Naive B cell (primary cell): ENCODE measurements at regions not wholly inside any gene's neighbourhood (a gene's known extent, or its start where the extent isn't known, plus 50 kb on each side); places are given as distances from the start of the nearest gene placed in this dataset.

ENCODE experiments used
- ATAC-seq, 2 donors: fragments of 150-1000 bp; cut with Tn5 transposase; 2 replicates each; pipeline ENCODE4 v1.10.0; 2021; ENCODE audit warnings: low read depth in 2 of 2, mild to moderate bottlenecking in 2 of 2, moderate library complexity in 2 of 2
- DNase-seq: peaks from one replicate; pipeline ENCODE4 v3.0.0; 2022
- H3K27ac Mint-ChIP-seq, 6 donors: one replicate each; pipeline ENCODE4 v1.8.0; 2020 to 2022; ENCODE audit warnings: mild to moderate bottlenecking in 6 of 6, mixed read lengths in 6 of 6, moderate library complexity in 5 of 6, inconsistent platforms in 2 of 6
- H3K27me3 Mint-ChIP-seq, 3 donors: one replicate each; pipeline ENCODE4 v1.8.0; 2021 to 2022; ENCODE audit warnings: mixed read lengths in 3 of 3, mild to moderate bottlenecking in 1 of 3
- H3K36me3 Mint-ChIP-seq, 2 donors: one replicate each; pipeline ENCODE4 v1.8.0; 2020 to 2022; ENCODE audit warnings: mixed read lengths in 2 of 2, inconsistent platforms in 1 of 2, mild to moderate bottlenecking in 1 of 2
- H3K4me1 Mint-ChIP-seq, 3 donors: one replicate each; pipeline ENCODE4 v1.8.0; 2020 to 2022; ENCODE audit warnings: mixed read lengths in 3 of 3, inconsistent platforms in 1 of 3, mild to moderate bottlenecking in 1 of 3, moderate library complexity in 1 of 3
- H3K4me3 Mint-ChIP-seq, 8 donors: one replicate each; pipeline ENCODE4 v1.8.0; 2020 to 2022; ENCODE audit warnings: mild to moderate bottlenecking in 8 of 8, mixed read lengths in 8 of 8, moderate library complexity in 8 of 8, inconsistent platforms in 2 of 8
- H3K9me3 Mint-ChIP-seq, 7 donors: one replicate each; pipeline ENCODE4 v1.8.0; 2020 to 2022; ENCODE audit warnings: mixed read lengths in 7 of 7, mild to moderate bottlenecking in 5 of 7, inconsistent platforms in 2 of 7, moderate library complexity in 1 of 7

DNA sequence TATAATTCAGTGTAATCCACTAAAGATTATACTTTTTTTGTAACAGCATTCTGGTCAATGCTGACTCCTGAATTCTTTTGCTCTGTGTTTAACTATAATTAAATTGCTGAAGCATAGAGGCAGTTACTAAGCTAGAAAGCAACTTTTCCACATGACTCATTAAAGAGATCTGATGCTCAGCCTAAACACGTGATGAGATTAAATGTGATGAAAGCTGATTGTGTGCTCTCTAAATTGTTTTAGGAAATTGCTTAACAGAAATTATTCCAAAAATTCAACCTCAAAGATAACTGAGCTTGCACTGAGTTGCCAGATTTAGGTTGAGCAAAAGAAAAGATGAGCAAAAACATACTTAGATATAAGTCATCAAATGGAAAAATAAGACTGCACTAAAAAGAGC lies 1033.6 kb downstream of the FAM181B start:
- H3K27me3 Mint-ChIP-seq, result no peaks in the 10 kb centered on the region
- H3K36me3 Mint-ChIP-seq, result no peaks in the 10 kb centered on the region
- no peak overlapping the region for H3K4me3 Mint-ChIP-seq
- H3K4me1 Mint-ChIP-seq, result no peaks in the 10 kb centered on the region
- H3K9me3 Mint-ChIP-seq, result peaks cover 14 to 76% (median 19%) of the 10 kb centered on the region in 7 donors
- no peak for ATAC-seq
- DNase-seq, result no peak
- no peak overlapping the region for H3K27ac Mint-ChIP-seq

DNA sequence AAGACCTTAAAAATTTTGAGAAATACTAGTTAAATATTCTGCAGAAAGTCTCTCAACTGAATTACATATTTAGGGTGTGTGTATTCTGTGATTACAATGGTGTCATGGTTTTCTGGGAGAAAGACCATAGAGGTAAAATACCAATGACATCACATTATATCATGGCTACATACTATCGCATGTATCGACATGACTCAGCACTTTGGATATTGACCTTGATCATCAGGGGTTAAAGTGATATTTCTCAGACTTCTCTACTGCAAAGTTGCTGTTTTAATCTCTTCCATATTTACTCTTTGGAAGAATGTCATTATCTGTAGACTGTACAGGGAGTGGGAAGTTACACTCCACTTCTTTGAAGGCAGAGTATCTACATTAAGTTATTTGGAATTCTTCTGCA lies 1046.6 kb downstream of the FAM181B start:
- H3K27me3 Mint-ChIP-seq, result no peaks in the 10 kb centered on the region
- H3K9me3 Mint-ChIP-seq, result no peaks in the 10 kb centered on the region
- no peak overlapping the region for H3K27ac Mint-ChIP-seq
- DNase-seq, result no peak
- no peak for ATAC-seq
- no peak overlapping the region for H3K4me3 Mint-ChIP-seq
- no peaks in the 10 kb centered on the region for H3K36me3 Mint-ChIP-seq
- no peaks in the 10 kb centered on the region for H3K4me1 Mint-ChIP-seq

DNA sequence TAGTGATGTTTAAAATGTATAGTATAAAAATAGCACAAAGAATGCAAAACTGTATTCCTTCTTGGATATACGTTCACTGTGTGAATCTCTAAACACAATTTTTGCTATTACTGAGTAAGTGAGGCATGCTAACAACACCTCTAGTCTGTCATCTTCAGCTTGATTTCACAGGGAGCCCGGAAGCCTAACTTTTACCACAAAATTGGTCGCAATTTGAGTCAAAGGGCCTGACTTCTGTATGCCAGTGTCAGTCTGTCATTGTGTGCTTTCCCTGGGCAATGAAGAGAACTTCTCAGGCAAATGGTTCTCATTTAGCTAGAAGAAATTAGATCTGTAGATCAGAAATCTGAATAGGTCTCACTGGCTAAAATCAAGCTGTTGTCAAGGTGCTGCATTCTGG lies 1059.5 kb downstream of the FAM181B start:
- no peak overlapping the region for H3K4me3 Mint-ChIP-seq
- ATAC-seq (no peak), DNase-seq (no peak)
- H3K27me3 Mint-ChIP-seq, result no peaks in the 10 kb centered on the region
- no peaks in the 10 kb centered on the region for H3K4me1 Mint-ChIP-seq
- no peaks in the 10 kb centered on the region for H3K36me3 Mint-ChIP-seq
- peaks cover 0 to 7% (median 2%) of the 10 kb centered on the region in 7 donors for H3K9me3 Mint-ChIP-seq
- H3K27ac Mint-ChIP-seq, result no peak overlapping the region

DNA sequence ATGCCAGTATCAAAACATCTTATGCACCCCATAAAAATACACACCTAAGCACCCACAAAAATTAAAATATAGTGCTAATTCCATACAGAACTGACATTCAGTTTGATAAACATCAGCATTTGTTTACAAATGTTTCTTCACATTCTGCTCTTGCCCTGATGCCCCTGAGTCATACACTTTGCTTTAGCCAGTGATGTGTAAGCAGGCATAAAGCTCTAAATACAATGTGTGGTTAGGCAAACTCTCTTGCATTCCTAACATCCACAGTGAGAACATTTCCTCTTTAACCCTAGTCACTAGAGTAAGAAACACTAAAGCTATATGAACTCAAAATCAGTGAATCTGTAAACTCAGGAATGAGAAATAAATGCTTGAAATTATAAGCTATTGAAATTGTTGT lies 1060.7 kb downstream of the FAM181B start:
- Mint-ChIP-seq H3K27ac (no peak overlapping the region), H3K9me3 (peaks cover 0 to 6% (median 2%) of the 10 kb centered on the region in 7 donors), H3K4me3 (no peak overlapping the region), H3K4me1 (no peaks in the 10 kb centered on the region), H3K36me3 (no peaks in the 10 kb centered on the region), H3K27me3 (no peaks in the 10 kb centered on the region)
- DNase-seq (no peak), ATAC-seq (no peak)

DNA sequence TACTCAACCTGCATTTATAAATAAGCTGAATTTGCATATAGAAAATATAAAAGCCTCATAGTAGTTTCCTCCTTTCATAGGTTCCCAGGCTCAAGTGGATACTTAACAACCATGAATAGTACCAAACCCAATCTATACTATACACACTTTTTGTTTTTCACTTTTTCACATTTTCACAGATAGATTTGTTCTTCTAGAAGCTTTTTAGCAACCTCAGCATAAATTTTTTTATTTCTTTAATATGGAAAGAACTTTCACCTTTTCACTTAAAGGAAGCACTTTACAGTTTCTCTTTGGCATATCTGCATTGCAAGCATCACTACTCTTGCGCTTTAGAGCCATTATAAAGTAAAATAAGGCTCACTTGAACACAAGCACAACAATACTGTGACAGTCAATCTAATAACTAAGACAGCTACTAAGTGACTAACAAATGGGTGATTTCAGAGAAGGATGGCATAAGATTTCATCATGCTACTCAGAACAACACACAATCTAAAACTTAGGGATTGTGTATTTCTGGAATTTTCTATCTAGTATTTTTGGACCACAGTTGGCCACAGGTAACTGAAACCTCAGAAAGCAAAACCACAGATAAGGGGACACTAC lies 1063.6 kb downstream of the FAM181B start:
- no peak overlapping the region for H3K27ac Mint-ChIP-seq
- no peak overlapping the region for H3K4me3 Mint-ChIP-seq
- no peaks in the 10 kb centered on the region for H3K36me3 Mint-ChIP-seq
- H3K27me3 Mint-ChIP-seq, result no peaks in the 10 kb centered on the region
- ATAC-seq (no peak), DNase-seq (no peak)
- no peaks in the 10 kb centered on the region for H3K4me1 Mint-ChIP-seq
- H3K9me3 Mint-ChIP-seq, result no peaks in the 10 kb centered on the region

DNA sequence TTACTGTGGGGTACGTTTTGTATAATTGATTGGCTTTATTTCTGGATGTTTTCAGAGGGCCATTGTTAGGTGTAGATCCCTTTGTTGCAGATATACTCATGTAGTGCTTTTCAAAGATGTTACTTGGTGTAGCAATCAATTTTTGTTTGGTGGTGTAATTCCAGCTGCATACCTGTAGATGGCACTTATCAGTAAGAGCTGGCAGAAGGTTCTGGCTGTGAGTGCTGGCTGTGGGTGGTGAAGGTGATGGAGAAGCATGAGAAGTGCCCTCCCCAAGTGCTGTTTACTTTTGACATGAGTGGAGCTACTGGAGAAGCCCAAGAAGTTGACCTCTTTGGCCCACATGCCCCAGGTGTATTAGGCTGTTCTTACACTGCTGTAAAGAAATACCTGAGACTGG lies 1074.9 kb downstream of the FAM181B start:
- H3K27me3 Mint-ChIP-seq, result peaks cover 0 to 7% (median 0%) of the 10 kb centered on the region in 3 donors
- H3K27ac Mint-ChIP-seq, result no peak overlapping the region
- peaks cover 0 to 19% (median 7%) of the 10 kb centered on the region in 7 donors for H3K9me3 Mint-ChIP-seq
- ATAC-seq (no peak), DNase-seq (no peak)
- no peaks in the 10 kb centered on the region for H3K36me3 Mint-ChIP-seq
- no peaks in the 10 kb centered on the region for H3K4me1 Mint-ChIP-seq
- H3K4me3 Mint-ChIP-seq, result no peak overlapping the region

DNA sequence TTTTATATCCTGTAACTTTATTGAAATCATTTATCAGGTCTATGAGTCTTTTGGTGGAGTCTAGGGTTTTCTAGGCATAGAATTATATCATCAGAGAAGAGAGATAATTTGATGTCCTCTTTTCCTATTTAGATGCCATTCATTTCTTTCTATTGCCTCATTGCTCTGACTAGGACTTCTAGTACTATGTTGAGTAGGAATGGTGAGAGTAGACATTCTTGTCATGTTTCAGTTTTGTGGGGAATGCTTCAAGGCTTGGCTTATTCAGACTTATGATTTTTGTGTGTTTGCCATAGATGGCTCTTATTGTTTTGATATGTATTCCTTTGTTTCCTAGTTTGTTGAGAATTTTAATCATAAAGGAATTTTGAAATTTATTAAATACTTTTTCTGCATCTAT lies 1078.3 kb downstream of the FAM181B start:
- DNase-seq, result no peak
- Mint-ChIP-seq H3K9me3 (peaks cover 0 to 19% (median 7%) of the 10 kb centered on the region in 7 donors), H3K27me3 (peaks cover 0 to 3% (median 0%) of the 10 kb centered on the region in 3 donors), H3K4me3 (no peak overlapping the region), H3K4me1 (no peaks in the 10 kb centered on the region), H3K27ac (no peak overlapping the region), H3K36me3 (no peaks in the 10 kb centered on the region)
- ATAC-seq, result no peak

DNA sequence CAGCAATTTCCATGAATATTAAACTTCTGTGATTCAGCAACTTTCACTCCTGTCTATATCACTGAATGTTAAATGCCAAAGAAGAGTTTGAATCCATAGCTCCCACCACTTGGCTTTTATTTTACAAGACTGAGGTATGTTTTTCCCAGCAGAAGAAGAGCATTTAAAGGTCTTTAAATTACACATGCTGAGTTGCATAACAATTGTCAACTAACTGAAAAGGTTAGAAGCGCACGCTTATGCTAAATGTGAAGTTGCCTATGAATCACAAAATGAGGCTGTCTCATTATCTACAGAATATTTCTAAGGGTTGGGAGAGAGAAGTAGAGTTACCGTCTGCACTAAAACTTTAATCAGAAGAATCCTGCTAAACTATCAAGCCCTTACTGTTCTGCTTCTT lies 1086.3 kb downstream of the FAM181B start:
- no peaks in the 10 kb centered on the region for H3K9me3 Mint-ChIP-seq
- H3K27ac Mint-ChIP-seq, result no peak overlapping the region
- H3K4me3 Mint-ChIP-seq, result no peak overlapping the region
- ATAC-seq (no peak), DNase-seq (no peak)
- H3K27me3 Mint-ChIP-seq, result peaks cover 3 to 9% (median 4%) of the 10 kb centered on the region in 3 donors
- no peaks in the 10 kb centered on the region for H3K36me3 Mint-ChIP-seq
- H3K4me1 Mint-ChIP-seq, result peaks cover 0 to 3% (median 0%) of the 10 kb centered on the region in 3 donors

DNA sequence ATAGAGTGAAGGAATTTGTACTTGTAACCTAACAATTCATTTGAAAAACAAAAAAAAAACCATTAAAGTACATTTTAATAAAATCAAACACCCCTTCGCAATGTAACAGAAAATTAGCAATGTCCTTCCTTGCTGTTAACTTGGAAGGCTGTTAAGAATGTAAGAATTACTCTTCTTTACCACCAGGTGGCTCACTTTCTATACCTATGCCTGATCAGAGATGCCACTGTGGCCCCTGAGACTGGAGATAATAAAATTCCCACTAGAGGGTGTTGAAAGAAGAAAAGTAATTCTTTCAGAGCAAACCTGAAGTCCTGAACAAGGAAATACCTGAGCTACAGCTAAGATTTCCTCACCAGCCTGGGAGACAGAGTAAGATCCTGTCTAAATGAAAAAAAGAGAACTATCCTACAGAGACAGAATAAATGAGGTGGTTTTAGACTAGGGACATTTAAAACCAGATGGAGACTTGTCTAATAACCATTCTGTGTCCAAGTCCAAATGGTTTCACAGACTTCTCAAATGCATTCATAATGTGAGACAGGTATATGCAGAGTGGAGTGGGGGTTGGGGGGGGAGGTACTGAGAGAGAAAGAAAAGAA lies 1089.3 kb downstream of the FAM181B start:
- DNase-seq (peak; percentile 26), ATAC-seq (peak in 1 of 2 donors; percentile 61)
- Mint-ChIP-seq H3K4me3 (no peak overlapping the region), H3K27ac (no peak overlapping the region), H3K4me1 (peaks cover 0 to 3% (median 0%) of the 10 kb centered on the region in 3 donors), H3K27me3 (peaks cover 0 to 9% (median 4%) of the 10 kb centered on the region in 3 donors), H3K36me3 (no peaks in the 10 kb centered on the region), H3K9me3 (no peaks in the 10 kb centered on the region)

DNA sequence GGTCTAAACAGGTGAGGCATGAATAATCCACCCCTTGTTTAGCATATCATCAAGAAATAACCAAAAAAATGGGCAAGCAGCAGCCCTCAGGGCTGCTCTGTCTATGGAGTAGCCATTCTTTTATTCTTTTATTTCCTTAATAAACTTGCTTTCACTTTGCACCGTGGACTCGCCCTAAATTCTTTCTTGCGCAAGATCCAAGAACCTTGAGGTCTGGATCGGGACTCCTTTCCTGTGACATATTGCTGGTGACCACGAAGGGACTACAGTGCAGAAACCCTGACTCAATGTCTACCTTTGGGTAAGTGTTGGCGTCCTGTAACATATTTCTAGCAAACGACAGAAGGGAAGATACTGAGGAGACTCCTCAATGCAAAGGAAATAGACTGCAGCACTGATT lies 1099.2 kb downstream of the FAM181B start:
- Mint-ChIP-seq H3K27ac (no peak overlapping the region), H3K4me1 (no peaks in the 10 kb centered on the region), H3K9me3 (no peaks in the 10 kb centered on the region), H3K36me3 (no peaks in the 10 kb centered on the region), H3K27me3 (peaks cover 0 to 5% (median 0%) of the 10 kb centered on the region in 3 donors), H3K4me3 (no peak overlapping the region)
- DNase-seq, result no peak
- no peak for ATAC-seq

DNA sequence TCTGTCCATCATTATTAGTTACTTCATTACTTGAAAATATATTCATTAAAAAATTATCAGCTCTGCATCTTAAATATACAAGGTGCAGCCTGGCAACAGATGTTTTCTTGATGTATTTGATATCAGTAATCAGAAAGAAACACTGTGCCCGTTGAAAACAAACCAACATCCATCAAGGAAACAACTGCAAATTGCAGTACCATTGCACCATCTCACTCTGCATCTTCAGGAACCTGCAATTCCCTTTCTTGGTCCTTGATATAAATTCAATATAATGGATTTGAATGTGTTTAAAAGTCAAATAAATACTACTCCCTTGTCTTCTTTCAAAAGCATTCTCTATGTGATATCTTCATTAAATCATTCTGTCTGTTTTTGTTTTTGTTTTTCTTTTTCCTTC lies 1131.2 kb downstream of the FAM181B start:
- Mint-ChIP-seq H3K4me3 (no peak overlapping the region), H3K9me3 (peaks cover 0 to 2% (median 0%) of the 10 kb centered on the region in 7 donors), H3K27ac (no peak overlapping the region), H3K27me3 (no peaks in the 10 kb centered on the region), H3K36me3 (no peaks in the 10 kb centered on the region), H3K4me1 (no peaks in the 10 kb centered on the region)
- DNase-seq, result no peak
- no peak for ATAC-seq

DNA sequence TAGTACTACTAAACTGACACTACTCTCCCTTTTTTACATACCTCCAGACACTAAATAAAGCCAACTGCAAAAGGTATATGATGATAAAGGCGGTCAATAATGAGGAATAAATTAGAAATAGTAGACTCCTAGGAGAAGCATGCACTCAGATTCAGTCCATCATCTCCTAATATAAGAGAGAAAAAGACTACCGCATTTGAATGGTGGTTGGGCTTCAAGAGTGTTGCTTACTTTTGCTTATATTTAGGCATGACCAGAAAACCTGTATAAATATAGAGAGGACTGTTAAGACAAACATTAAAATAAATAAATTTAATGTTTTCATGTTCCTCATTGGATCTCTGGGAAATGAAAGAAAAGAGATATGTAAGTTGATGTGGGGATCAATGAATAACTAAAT lies 1137.0 kb downstream of the FAM181B start:
- no peaks in the 10 kb centered on the region for H3K36me3 Mint-ChIP-seq
- no peak overlapping the region for H3K4me3 Mint-ChIP-seq
- H3K9me3 Mint-ChIP-seq, result no peaks in the 10 kb centered on the region
- DNase-seq (no peak), ATAC-seq (no peak)
- no peaks in the 10 kb centered on the region for H3K27me3 Mint-ChIP-seq
- H3K4me1 Mint-ChIP-seq, result no peaks in the 10 kb centered on the region
- H3K27ac Mint-ChIP-seq, result no peak overlapping the region

DNA sequence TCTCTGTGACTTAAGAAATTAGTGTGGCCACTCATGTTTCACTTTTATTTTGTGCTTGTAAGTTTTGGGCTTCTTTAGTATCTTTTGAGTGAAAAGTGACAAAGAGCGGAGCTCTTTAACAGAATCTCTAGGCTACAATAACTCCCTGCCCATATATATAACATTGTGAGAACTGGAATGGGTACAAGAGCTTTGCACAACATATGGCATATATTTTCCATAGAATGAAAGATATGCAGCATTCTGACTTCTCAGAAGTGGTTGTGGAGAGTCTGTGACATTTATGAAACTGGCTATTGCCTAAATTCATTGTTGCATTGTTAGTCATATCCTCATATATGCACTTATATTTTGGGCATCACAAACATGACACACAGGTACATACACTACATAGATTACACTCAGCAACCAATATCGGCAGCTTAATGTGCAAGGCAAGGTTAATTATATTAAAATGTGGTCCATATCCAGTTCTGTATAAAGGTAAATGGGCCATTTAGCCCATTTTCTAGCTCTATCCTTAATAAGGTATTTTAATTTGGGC lies 1148.2 kb downstream of the FAM181B start:
- no peak overlapping the region for H3K27ac Mint-ChIP-seq
- H3K4me1 Mint-ChIP-seq, result no peaks in the 10 kb centered on the region
- DNase-seq, result no peak
- no peaks in the 10 kb centered on the region for H3K27me3 Mint-ChIP-seq
- no peaks in the 10 kb centered on the region for H3K36me3 Mint-ChIP-seq
- ATAC-seq, result no peak
- no peak overlapping the region for H3K4me3 Mint-ChIP-seq
- H3K9me3 Mint-ChIP-seq, result peaks cover 0 to 3% (median 0%) of the 10 kb centered on the region in 7 donors

DNA sequence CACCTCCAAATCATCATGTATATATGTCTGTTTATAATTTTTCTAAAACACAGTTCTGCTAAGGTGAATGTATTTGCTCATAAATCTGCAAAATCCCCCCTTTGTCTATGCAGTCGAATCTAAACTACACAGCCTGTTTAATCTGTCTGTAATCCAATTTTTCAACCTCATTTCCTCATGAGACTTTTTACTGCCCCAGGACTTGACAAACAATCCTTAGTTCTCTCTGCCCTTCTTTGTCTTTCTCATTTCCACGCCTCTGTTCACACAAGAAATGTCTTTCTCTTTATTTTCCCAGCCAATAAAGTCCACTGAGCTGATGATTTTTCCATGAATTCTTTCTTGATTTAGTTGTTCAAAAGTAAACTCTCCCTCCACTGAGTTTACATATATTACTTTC lies 1154.3 kb downstream of the FAM181B start:
- ATAC-seq (no peak), DNase-seq (no peak)
- H3K27me3 Mint-ChIP-seq, result no peaks in the 10 kb centered on the region
- H3K36me3 Mint-ChIP-seq, result no peaks in the 10 kb centered on the region
- no peaks in the 10 kb centered on the region for H3K4me1 Mint-ChIP-seq
- H3K4me3 Mint-ChIP-seq, result no peak overlapping the region
- H3K27ac Mint-ChIP-seq, result no peak overlapping the region
- H3K9me3 Mint-ChIP-seq, result no peaks in the 10 kb centered on the region
